Gastroesophageal sphincter (tissue), 4 donors: ENCODE measurements at regions not wholly inside any gene's neighbourhood (a gene's known extent, or its start where the extent isn't known, plus 50 kb on each side); places are given as distances from the start of the nearest gene placed in this dataset.

Experiments
- ATAC-seq: fragments of 150-250 bp; one replicate; pipeline ENCODE4 v1.9.1; 2016; ENCODE audit warnings: mild to moderate bottlenecking, moderate library complexity
- H3K27ac ChIP-seq, 4 donors: fragments of 200-600 bp; sonication (generic) in 3 of 4; 1 replicate in 3 of 4; 2 replicates in 1 of 4; pipeline ENCODE4 v1.5.1; 2016 to 2019
- H3K27me3 ChIP-seq: fragments of 200-600 bp; sonication (generic); one replicate; pipeline ENCODE4 v1.5.1; 2019
- H3K36me3 ChIP-seq, 2 donors: fragments of 200-600 bp; sonication (generic); one replicate each; pipeline ENCODE4 v1.5.1; 2019; ENCODE audit warnings: control low read depth in 1 of 2
- H3K4me1 ChIP-seq, 3 donors: fragments of 200-600 bp; sonication (generic); 1 replicate in 2 of 3; 2 replicates in 1 of 3; pipeline ENCODE4 v1.5.1; 2016 to 2019; ENCODE audit warnings: control low read depth in 2 of 3
- H3K4me3 ChIP-seq, 2 donors: fragments of 200-600 bp; sonication (generic); one replicate each; pipeline ENCODE4 v1.5.1; 2019; ENCODE audit warnings: mild to moderate bottlenecking in 1 of 2, moderate library complexity in 1 of 2
- H3K9me3 ChIP-seq, 3 donors: fragments of 200-600 bp; sonication (generic); one replicate each; pipeline ENCODE4 v1.5.1; 2017 to 2019; ENCODE audit warnings: control low read depth in 2 of 3
- EP300 ChIP-seq: sonication (generic); formaldehyde crosslinking; IDR thresholded peaks from one replicate; pipeline ENCODE4 v1.6.1; 2017; ENCODE audit warnings: antibody characterized with exemption, mild to moderate bottlenecking
- POLR2A ChIP-seq, 2 donors: fragments of 450-650 bp; IDR thresholded peaks; one replicate each; pipeline ENCODE4 v1.6.1; 2017; ENCODE audit warnings: antibody characterized with exemption in 2 of 2, mild to moderate bottlenecking in 2 of 2, moderate library complexity in 1 of 2
- POLR2AphosphoS5 ChIP-seq: sonication (generic); formaldehyde crosslinking; IDR thresholded peaks from one replicate; pipeline ENCODE4 v1.6.1; 2017; ENCODE audit warnings: antibody characterized with exemption
- WGBS, 2 donors: methylation state at CpG; one replicate each; pipeline ENCODE4 v1.1.5; 2018; ENCODE audit warnings: low coverage in 1 of 2; 5-methylcytosine and 5-hydroxymethylcytosine counted together
- TF ChIP-seq, protein P1 (sequence below), 4 experiments: fragments of 200-600 bp in 2 of 4; fragments of 450-650 bp in 2 of 4; sonication (generic) in 1 of 4; IDR thresholded peaks; one replicate each; pipeline ENCODE4 v1.5.1; 2017 to 2019; ENCODE audit warnings: antibody characterized with exemption in 4 of 4, mild to moderate bottlenecking in 2 of 4, moderate library complexity in 2 of 4

DNA sequence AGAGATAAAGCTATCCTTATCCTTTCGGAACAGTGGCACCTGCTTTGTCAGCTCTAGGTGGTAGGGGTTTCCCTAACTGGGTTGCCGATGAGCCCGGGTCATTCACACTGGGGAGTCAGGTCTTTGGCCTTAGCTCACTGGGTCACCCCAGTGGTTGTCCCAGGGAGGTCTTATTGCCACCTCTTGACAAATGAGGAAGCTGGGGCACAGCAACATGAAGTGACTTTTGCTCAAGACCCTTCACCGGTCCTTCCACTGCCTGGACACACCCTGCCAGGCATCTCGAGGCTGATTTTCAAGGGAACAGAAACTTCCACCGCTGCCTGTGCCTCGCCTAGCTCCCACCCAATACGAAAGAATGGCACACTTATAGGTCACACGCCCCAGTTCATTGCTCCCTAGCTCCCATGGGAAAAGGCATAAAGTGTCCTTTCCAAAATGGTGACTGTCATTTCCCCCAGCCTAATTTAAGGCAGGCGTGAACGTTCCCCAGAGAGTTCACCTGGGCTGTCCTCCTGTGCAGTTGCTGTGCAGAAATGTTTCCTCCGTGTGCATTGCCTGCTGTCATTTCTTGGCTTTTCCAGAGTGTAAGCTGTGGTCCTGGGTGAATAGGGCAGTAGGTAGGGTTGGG lies 156.1 kb upstream of the CCND2 start:
- TF ChIP-seq EP300 (no peak), POLR2A (IDR thresholded peaks at IDR 0.05) (no peak), POLR2AphosphoS5 (no peak)
- TF ChIP-seq, protein P1, sequence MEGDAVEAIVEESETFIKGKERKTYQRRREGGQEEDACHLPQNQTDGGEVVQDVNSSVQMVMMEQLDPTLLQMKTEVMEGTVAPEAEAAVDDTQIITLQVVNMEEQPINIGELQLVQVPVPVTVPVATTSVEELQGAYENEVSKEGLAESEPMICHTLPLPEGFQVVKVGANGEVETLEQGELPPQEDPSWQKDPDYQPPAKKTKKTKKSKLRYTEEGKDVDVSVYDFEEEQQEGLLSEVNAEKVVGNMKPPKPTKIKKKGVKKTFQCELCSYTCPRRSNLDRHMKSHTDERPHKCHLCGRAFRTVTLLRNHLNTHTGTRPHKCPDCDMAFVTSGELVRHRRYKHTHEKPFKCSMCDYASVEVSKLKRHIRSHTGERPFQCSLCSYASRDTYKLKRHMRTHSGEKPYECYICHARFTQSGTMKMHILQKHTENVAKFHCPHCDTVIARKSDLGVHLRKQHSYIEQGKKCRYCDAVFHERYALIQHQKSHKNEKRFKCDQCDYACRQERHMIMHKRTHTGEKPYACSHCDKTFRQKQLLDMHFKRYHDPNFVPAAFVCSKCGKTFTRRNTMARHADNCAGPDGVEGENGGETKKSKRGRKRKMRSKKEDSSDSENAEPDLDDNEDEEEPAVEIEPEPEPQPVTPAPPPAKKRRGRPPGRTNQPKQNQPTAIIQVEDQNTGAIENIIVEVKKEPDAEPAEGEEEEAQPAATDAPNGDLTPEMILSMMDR (IDR thresholded peaks at IDR 0.05), result no peak
- WGBS, 2 donors, result 85 to 93% methylated on average over 4 to 6 of the region's 12 CpGs
- Histone ChIP-seq H3K27me3 (peaks cover 30% of the 10 kb centered on the region), H3K27ac (no peak overlapping the region), H3K36me3 (no peaks in the 10 kb centered on the region), H3K4me3 (no peak overlapping the region), H3K9me3 (no peaks in the 10 kb centered on the region), H3K4me1 (peaks cover 0 to 21% (median 6%) of the 10 kb centered on the region in 3 donors)
- no peak for ATAC-seq

DNA sequence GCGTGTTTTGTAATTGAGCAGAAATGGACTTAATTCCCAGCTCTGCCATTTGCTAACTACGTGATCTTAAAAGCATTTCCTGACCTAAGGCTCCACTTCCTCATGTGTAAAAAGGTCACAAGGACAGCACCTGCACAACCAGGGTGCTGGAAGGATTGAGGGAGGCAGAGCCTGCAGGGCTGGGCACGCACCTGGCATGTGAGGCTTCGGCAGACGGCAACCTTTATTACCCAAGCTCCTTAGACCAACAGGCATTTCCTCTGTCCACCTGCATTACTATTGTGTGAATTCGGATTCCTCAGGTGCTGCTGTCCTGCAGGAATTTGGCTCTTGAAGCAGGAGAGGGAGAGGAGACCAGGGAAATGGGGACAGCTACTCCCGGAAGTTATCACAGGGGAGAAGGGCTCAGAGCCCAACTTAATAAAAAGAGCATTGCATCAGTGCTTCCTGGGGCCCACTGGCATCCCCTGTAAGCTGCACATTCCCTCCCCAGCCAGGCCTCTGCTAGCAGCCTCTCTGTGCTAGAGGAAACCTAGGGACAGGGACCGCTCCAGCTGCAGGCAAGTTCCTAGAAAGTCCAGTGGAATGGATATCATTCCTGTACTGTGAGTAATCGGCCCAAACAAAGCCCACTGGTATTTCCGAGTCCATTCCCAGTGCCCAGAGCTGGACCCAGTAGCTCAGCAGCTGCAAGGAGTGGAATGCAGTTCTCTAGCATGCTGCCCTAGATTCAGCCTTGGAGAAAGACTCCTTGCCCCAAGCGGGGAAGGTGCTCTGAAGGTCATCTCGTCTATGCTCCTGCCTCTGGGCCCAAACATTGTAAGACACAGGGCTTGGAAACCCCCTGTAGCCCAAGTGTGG lies 157.1 kb upstream of the CCND2 start:
- WGBS, 2 donors, result 59 to 74% methylated on average over 4 to 8 of the region's 12 CpGs
- Histone ChIP-seq H3K27ac (no peak overlapping the region), H3K9me3 (no peaks in the 10 kb centered on the region), H3K4me1 (peaks cover 0 to 21% (median 6%) of the 10 kb centered on the region in 3 donors), H3K27me3 (peaks cover 33% of the 10 kb centered on the region), H3K36me3 (no peaks in the 10 kb centered on the region), H3K4me3 (no peak overlapping the region)
- TF ChIP-seq POLR2A (IDR thresholded peaks at IDR 0.05) (no peak), POLR2AphosphoS5 (no peak), EP300 (no peak)
- TF ChIP-seq, protein P1 (IDR thresholded peaks at IDR 0.05), result no peak
- peak; percentile 64 for ATAC-seq

DNA sequence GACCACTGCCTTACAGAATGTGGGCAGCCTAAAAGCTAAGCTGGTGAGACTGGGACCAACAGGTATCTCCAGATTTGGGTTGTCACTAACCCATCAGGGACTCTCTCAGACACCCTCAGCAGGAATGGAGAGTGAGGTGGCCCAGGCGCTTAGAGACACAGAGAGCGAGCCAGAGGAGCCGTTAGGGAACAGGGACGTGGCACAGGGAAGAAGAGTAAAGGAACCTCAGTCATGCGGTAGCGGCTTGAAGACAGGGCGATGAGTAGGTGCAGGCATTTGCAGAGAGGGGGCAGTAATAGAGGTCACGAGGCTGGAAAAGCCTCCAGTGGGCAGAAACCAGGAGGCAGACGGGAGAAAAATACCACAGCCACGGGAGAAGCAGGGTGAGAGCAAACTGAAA lies 158.0 kb upstream of the CCND2 start:
- peaks cover 0 to 21% (median 6%) of the 10 kb centered on the region in 3 donors for H3K4me1 ChIP-seq
- no peaks in the 10 kb centered on the region for H3K9me3 ChIP-seq
- no peak overlapping the region for H3K4me3 ChIP-seq
- no peaks in the 10 kb centered on the region for H3K36me3 ChIP-seq
- no peak for ATAC-seq
- WGBS, 2 donors, result 17 to 74% methylated on average over 1 to 10 of the region's 10 CpGs
- no peak overlapping the region for H3K27ac ChIP-seq
- TF ChIP-seq POLR2AphosphoS5 (no peak), POLR2A (IDR thresholded peaks at IDR 0.05) (no peak), EP300 (no peak)
- TF ChIP-seq, protein P1 (IDR thresholded peaks at IDR 0.05), result no peak
- H3K27me3 ChIP-seq, result peaks cover 40% of the 10 kb centered on the region

DNA sequence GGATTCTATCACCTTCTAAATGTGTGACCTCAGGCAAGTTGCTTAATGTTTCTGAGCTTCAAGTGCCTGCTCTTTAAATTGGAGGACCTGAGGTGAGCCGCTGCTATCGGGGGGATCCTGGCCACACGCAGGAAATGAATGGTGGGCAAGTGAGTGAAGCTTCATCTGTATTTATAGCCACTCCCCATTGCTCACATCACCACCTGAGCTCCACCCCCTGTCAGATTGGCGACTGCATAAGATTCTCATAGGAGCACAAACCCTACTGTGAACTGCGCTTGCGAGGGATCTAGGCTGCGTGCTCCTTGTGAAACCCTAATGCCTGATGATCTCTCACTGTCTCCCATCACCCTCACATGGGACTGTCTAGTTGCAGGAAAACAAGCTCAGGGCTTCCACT lies 158.6 kb upstream of the CCND2 start:
- no peak for ATAC-seq
- 80 to 87% methylated on average over 6 to 7 of the region's 7 CpGs for WGBS, 2 donors
- H3K27me3 ChIP-seq, result peaks cover 43% of the 10 kb centered on the region
- H3K4me1 ChIP-seq, result peaks cover 0 to 21% (median 6%) of the 10 kb centered on the region in 3 donors
- no peaks in the 10 kb centered on the region for H3K9me3 ChIP-seq
- TF ChIP-seq POLR2AphosphoS5, result no peak
- TF ChIP-seq EP300, result no peak
- no peaks in the 10 kb centered on the region for H3K36me3 ChIP-seq
- no peak overlapping the region for H3K27ac ChIP-seq
- H3K4me3 ChIP-seq, result no peak overlapping the region

DNA sequence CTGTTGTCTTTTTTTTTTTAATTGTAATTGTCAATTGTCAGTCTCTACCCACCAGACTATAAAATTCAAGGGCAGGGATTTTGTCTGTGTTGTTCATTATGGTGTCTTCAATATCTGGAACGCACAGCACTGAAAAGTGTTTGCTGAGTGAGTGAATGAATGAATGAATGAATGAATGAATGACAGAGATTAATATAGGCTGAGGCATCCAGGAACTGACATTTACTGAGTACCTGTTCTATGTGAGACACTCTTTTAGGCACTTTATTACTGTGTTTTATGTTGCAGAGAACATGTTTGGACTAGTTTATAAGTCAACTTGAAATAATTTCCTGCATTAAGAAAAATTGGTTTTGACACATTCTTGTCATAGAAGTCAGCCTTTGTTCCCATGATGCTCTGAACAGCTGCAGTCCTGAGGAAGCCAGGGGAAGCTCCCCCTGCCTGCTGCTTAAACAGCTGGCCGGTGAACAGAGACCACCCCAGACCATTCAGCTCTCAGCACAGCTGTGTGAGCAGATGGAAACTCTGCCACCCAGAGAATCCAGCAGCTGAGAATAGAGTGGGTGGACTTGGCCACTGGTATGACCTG lies 160.7 kb upstream of the CCND2 start:
- 44 to 54% methylated on average over 2 of the region's 2 CpGs for WGBS, 2 donors
- H3K9me3 ChIP-seq, result no peaks in the 10 kb centered on the region

More for the DNA sequence above, 160.7 kb upstream of the CCND2 start:
- H3K4me1 ChIP-seq, result peaks cover 0 to 17% (median 5%) of the 10 kb centered on the region in 3 donors
- no peaks in the 10 kb centered on the region for H3K36me3 ChIP-seq
- no peak for ATAC-seq
- no peak for TF ChIP-seq POLR2A (IDR thresholded peaks at IDR 0.05)
- no peak for TF ChIP-seq EP300
- TF ChIP-seq POLR2AphosphoS5, result no peak
- H3K27ac ChIP-seq, result no peak overlapping the region
- H3K4me3 ChIP-seq, result no peak overlapping the region
- peaks cover 41% of the 10 kb centered on the region for H3K27me3 ChIP-seq
